ENCODE measurements at regions not wholly inside any gene's neighbourhood (a gene's known extent, or its start where the extent isn't known, plus 50 kb on each side); places are given as distances from the start of the nearest gene placed in this dataset.

- TF ChIP-seq ZNF532 (CRISPR knock-in tag; IDR thresholded peaks at IDR 0.05; ENCODE audit: borderline replicate concordance) (no peak), SMAD3 (CRISPR knock-in tag; IDR thresholded peaks at IDR 0.05; ENCODE audit: borderline replicate concordance) (no peak), ZMAT4 (CRISPR knock-in tag; IDR thresholded peaks at IDR 0.05) (no peak), TCF7 (CRISPR knock-in tag; IDR thresholded peaks at IDR 0.05; ENCODE audit: low read depth) (no peak), ZNF317 (CRISPR knock-in tag; IDR thresholded peaks at IDR 0.05; ENCODE audit: borderline replicate concordance, low read depth) (no peak), CBFB (CRISPR knock-in tag; IDR thresholded peaks at IDR 0.05; ENCODE audit: low read depth) (no peak), TEAD4 (CRISPR knock-in tag; IDR thresholded peaks at IDR 0.05) (no peak), ZBTB43 (CRISPR knock-in tag; IDR thresholded peaks at IDR 0.05) (no peak), SP1 (CRISPR knock-in tag; conservative IDR thresholded peaks at IDR 0.05) (no peak), CREB1 (CRISPR knock-in tag; IDR thresholded peaks at IDR 0.05) (no peak)
These were observed 102.2 kb upstream of the EXOC2 start (continued) for GRCh38 chr6:795046-795685.

- Mint-ChIP-seq H3K36me3 (0 out of 2 replicates have a peak, but pooled peaks cover 3% of the 10 kb centered on the region), H3K4me1 (peaks cover 14% of the 10 kb centered on the region), H3K9me3 (peaks cover 13% of the 10 kb centered on the region; the same call in 1 of the 2 replicates), H3K4me3 (no peak overlapping the region), H3K27ac (no peak overlapping the region), H3K27me3 (ENCODE audit: low read depth) (no peaks in the 10 kb centered on the region)
- DNase-seq (ENCODE audit: low spot score), result no peak
- no peak for TF ChIP-seq NR2C2 (CRISPR knock-in tag; IDR thresholded peaks at IDR 0.05)
- no peak for TF ChIP-seq FOXP1 (CRISPR knock-in tag; IDR thresholded peaks at IDR 0.05; ENCODE audit: borderline replicate concordance)
- TF ChIP-seq IRF1 (CRISPR knock-in tag; IDR thresholded peaks at IDR 0.05), result no peak
- TF ChIP-seq ZNF121 (CRISPR knock-in tag; IDR thresholded peaks at IDR 0.05), result no peak
- no peak for TF ChIP-seq ZNF263 (CRISPR knock-in tag; IDR thresholded peaks at IDR 0.05; ENCODE audit: low read depth)
- no peak for ATAC-seq
- POLR2A ChIA-PET, result no interaction called here
- CTCF ChIA-PET, result interaction anchor here (1.4 to 1.6 kb wide), 2 partner anchors 71 to 200 kb away, joined by 5 to 8 read pairs; no protein-coding TSS in a partner anchor
These were observed 100.3 kb upstream of the EXOC2 start for GRCh38 chr6:793261-793660.

GRCh38 chr6:792662-793061 is 99.7 kb upstream of the EXOC2 start:
- no peaks in the 10 kb centered on the region for H3K27me3 Mint-ChIP-seq (ENCODE audit: low read depth)
- no peak overlapping the region for H3K27ac Mint-ChIP-seq
- ChIA-PET CTCF (interaction anchor here (1.4 to 1.6 kb wide), 2 partner anchors 71 to 199 kb away, joined by 5 to 8 read pairs; no protein-coding TSS in a partner anchor), POLR2A (no interaction called here)
- ATAC-seq (no peak), DNase-seq (ENCODE audit: low spot score) (no peak)
- peaks cover 13% of the 10 kb centered on the region for H3K4me1 Mint-ChIP-seq
- 0 out of 2 replicates have a peak, but pooled peaks cover 3% of the 10 kb centered on the region for H3K36me3 Mint-ChIP-seq
- no peak overlapping the region for H3K4me3 Mint-ChIP-seq
- peaks cover 13% of the 10 kb centered on the region; the same call in 1 of the 2 replicates for H3K9me3 Mint-ChIP-seq
- no peak for TF ChIP-seq USF2 (CRISPR knock-in tag; IDR thresholded peaks at IDR 0.05)
- no peak for TF ChIP-seq KAT7 (CRISPR knock-in tag; IDR thresholded peaks at IDR 0.05; ENCODE audit: borderline replicate concordance)
- no peak for TF ChIP-seq AR (CRISPR knock-in tag; IDR thresholded peaks at IDR 0.05)
- TF ChIP-seq FOXJ3 (CRISPR knock-in tag; IDR thresholded peaks at IDR 0.05; ENCODE audit: borderline replicate concordance), result no peak
- TF ChIP-seq ZNF396 (CRISPR knock-in tag; IDR thresholded peaks at IDR 0.05; ENCODE audit: borderline replicate concordance), result no peak
- TF ChIP-seq ZNF512 (CRISPR knock-in tag; IDR thresholded peaks at IDR 0.05; ENCODE audit: borderline replicate concordance), result no peak
